Osteoblast (primary cell): ENCODE measurements at regions not wholly inside any gene's neighbourhood (a gene's known extent, or its start where the extent isn't known, plus 50 kb on each side); places are given as distances from the start of the nearest gene placed in this dataset.

ENCODE experiments used
- DNase-seq: peaks from one replicate; pipeline ENCODE4 v3.0.0; 2011; ENCODE audit warnings: low spot score, mixed read lengths; ENCODE audit not compliant: insufficient read length; ENCODE audit errors: missing footprints
- H2AFZ ChIP-seq: 2 replicates; pipeline ENCODE4 v1.6.0; 2011; ENCODE audit warnings: mild to moderate bottlenecking, low read length
- H3K27ac ChIP-seq: 2 replicates; pipeline ENCODE4 v1.5.1; 2011; ENCODE audit warnings: mild to moderate bottlenecking, low read depth, low read length, moderate library complexity
- H3K27me3 ChIP-seq: 2 replicates; pipeline ENCODE4 v1.6.0; 2012; ENCODE audit warnings: mild to moderate bottlenecking, control low read depth, inconsistent platforms, low read length, moderate library complexity; ENCODE audit not compliant: insufficient read depth
- H3K36me3 ChIP-seq: 2 replicates; pipeline ENCODE4 v1.5.1; 2011; ENCODE audit warnings: mild to moderate bottlenecking, low read length, control low read depth, moderate library complexity; ENCODE audit not compliant: insufficient read depth
- H3K4me1 ChIP-seq: 2 replicates; pipeline ENCODE4 v1.5.1; 2011; ENCODE audit warnings: mild to moderate bottlenecking, low read length, control low read depth, moderate library complexity; ENCODE audit not compliant: insufficient read depth
- H3K4me2 ChIP-seq: 2 replicates; pipeline ENCODE4 v1.6.0; 2011; ENCODE audit warnings: mild to moderate bottlenecking, low read length; ENCODE audit not compliant: insufficient read depth
- H3K4me3 ChIP-seq: fragments of 200-600 bp; sonication (generic); 3 replicates; pipeline ENCODE4 v1.5.1; 2012; ENCODE audit warnings: mild to moderate bottlenecking, low read length, inconsistent platforms; ENCODE audit not compliant: insufficient read depth
- H3K79me2 ChIP-seq: 2 replicates; pipeline ENCODE4 v1.6.0; 2012; ENCODE audit warnings: mild to moderate bottlenecking, low read length, control low read depth, inconsistent platforms; ENCODE audit not compliant: insufficient read depth
- H3K9me3 ChIP-seq: 2 replicates; pipeline ENCODE4 v1.5.1; 2011; ENCODE audit warnings: low read depth, low read length, control low read depth
- H4K20me1 ChIP-seq: 2 replicates; pipeline ENCODE4 v1.6.0; 2012; ENCODE audit warnings: mild to moderate bottlenecking, low read length, control low read depth; ENCODE audit not compliant: insufficient read depth
- TF ChIP-seq, protein P1 (sequence below): IDR thresholded peaks from 2 replicates; pipeline ENCODE4 v1.5.1; 2011; ENCODE audit warnings: mild to moderate bottlenecking, low read depth, low read length, moderate library complexity; ENCODE audit errors: extremely low read depth

DNA sequence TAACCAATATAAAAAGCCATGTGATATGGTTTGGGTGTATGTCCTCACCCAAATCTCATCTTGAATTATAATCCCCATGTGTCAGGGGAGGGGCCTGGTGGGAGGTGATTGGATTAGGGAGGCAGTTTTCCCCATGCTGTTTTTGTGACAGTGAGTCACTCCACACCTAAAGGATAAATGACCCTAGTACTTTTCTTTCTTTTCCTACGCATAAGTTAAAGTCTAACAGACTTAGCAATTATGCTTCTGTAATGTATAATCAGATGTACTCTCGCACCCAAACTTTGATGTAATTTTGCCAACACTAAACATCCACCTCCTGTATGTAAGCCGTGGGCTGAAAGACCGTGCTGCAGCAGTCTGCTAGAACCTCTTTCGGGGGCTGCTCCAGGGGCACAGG, 97.2 kb upstream of the DSEL start:
- Histone ChIP-seq H3K79me2 (no peaks in the 10 kb centered on the region), H3K9me3 (no peaks in the 10 kb centered on the region), H3K27me3 (no peaks in the 10 kb centered on the region), H3K4me2 (no peak overlapping the region), H3K4me3 (no peak overlapping the region), H4K20me1 (no peaks in the 10 kb centered on the region), H3K27ac (no peak overlapping the region), H2AFZ (no peak overlapping the region), H3K36me3 (no peaks in the 10 kb centered on the region), H3K4me1 (peaks cover 10% of the 10 kb centered on the region)
- TF ChIP-seq, protein P1, sequence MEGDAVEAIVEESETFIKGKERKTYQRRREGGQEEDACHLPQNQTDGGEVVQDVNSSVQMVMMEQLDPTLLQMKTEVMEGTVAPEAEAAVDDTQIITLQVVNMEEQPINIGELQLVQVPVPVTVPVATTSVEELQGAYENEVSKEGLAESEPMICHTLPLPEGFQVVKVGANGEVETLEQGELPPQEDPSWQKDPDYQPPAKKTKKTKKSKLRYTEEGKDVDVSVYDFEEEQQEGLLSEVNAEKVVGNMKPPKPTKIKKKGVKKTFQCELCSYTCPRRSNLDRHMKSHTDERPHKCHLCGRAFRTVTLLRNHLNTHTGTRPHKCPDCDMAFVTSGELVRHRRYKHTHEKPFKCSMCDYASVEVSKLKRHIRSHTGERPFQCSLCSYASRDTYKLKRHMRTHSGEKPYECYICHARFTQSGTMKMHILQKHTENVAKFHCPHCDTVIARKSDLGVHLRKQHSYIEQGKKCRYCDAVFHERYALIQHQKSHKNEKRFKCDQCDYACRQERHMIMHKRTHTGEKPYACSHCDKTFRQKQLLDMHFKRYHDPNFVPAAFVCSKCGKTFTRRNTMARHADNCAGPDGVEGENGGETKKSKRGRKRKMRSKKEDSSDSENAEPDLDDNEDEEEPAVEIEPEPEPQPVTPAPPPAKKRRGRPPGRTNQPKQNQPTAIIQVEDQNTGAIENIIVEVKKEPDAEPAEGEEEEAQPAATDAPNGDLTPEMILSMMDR: no peak
- no peak for DNase-seq

DNA sequence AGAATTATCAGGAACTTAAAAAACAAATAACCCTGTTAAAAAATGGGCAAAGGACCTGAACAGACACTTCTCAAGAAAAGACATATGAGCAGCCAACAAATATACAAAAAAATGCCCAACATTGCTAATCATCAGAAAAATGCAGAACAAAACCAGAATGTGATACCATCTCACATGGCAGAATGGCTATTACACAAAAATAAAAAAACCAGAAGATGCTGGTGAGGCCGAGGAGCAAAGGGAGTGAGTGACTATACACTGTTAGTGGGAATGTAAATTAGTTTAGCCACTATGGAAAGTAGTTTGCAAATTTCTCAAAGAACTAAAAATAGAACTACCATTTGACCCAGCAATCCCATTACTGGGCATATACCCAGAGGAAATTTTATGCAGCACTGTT, 95.8 kb upstream of the DSEL start:
- Histone ChIP-seq H3K27ac (no peak overlapping the region), H3K27me3 (no peaks in the 10 kb centered on the region), H3K9me3 (no peaks in the 10 kb centered on the region), H3K4me1 (peaks cover 21% of the 10 kb centered on the region), H3K36me3 (no peaks in the 10 kb centered on the region), H4K20me1 (no peaks in the 10 kb centered on the region), H3K4me2 (no peak overlapping the region), H3K79me2 (no peaks in the 10 kb centered on the region), H3K4me3 (no peak overlapping the region), H2AFZ (no peak overlapping the region)
- TF ChIP-seq, protein P1: no peak
- DNase-seq: no peak

DNA sequence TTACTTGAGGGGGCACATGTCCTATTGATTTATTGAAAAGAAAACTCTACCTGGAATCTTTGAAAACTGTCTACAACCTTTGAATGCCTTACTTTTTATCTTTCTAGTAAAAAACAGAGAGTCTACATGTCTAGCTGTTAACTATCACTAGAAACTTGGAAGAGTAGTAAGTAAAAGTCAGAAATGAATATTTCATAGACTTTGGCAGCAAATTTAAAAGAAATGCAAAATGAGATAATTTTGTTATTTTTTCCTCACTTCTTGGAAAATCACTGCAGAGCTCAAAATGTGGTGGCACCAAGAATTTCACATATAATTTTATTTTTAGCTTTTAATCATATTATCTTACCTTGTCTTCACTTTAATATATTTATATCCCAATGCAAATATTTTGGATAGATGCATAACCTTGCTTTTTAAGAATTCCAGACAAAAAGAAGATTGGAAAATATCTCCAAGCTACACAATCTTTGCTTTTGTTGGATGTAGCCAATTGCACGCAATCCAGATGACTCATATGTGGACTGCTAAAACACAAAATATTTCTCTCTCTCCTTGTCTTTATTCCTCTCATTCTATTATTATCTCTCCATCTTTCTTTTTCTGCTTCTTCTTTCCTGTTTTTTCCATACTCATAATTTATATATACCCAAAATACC, 92.2 kb upstream of the DSEL start:
- peaks cover 21% of the 10 kb centered on the region for H3K4me1 ChIP-seq
- H4K20me1 ChIP-seq: no peaks in the 10 kb centered on the region
- no peaks in the 10 kb centered on the region for H3K27me3 ChIP-seq
- peak overlapping the region; percentile 60 for H3K4me2 ChIP-seq
- no peak overlapping the region for H3K4me3 ChIP-seq
- H3K36me3 ChIP-seq: no peaks in the 10 kb centered on the region
- no peak for DNase-seq
- H3K27ac ChIP-seq: peak overlapping the region; percentile 60
- no peak overlapping the region for H2AFZ ChIP-seq
- H3K9me3 ChIP-seq: no peaks in the 10 kb centered on the region
- TF ChIP-seq, protein P1: no peak
- H3K79me2 ChIP-seq: no peaks in the 10 kb centered on the region

DNA sequence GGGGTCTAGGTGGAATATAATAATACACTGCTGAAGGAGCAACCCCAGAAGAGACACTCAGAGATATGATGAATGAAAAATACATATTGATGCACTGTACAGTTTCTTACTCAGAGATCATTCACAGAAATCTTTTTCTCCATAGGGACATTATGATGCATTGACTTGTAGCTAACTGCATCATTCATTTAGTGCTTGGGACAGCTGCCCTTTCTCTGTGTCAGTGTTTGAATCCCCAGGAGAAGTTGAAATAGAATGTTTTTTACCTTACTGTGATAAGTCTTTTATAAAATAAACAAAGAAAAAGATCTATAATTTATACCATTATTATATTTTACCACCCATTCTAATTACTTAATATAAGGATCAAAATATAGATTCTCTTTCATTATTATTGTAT, 91.7 kb upstream of the DSEL start:
- Histone ChIP-seq H3K4me3 (no peak overlapping the region), H2AFZ (no peak overlapping the region), H3K4me1 (peaks cover 21% of the 10 kb centered on the region), H3K36me3 (no peaks in the 10 kb centered on the region), H3K27ac (peak overlapping the region; percentile 60), H3K9me3 (no peaks in the 10 kb centered on the region), H3K4me2 (peak overlapping the region; percentile 60), H3K27me3 (no peaks in the 10 kb centered on the region), H4K20me1 (no peaks in the 10 kb centered on the region), H3K79me2 (no peaks in the 10 kb centered on the region)
- TF ChIP-seq, protein P1: no peak
- no peak for DNase-seq
